Islet precursor cell (in vitro differentiated cells): ENCODE measurements at regions not wholly inside any gene's neighbourhood (a gene's known extent, or its start where the extent isn't known, plus 50 kb on each side); places are given as distances from the start of the nearest gene placed in this dataset.

Source experiments
- DNase-seq: peaks from one replicate; pipeline ENCODE4 v3.0.0-alpha.2; 2018

DNA sequence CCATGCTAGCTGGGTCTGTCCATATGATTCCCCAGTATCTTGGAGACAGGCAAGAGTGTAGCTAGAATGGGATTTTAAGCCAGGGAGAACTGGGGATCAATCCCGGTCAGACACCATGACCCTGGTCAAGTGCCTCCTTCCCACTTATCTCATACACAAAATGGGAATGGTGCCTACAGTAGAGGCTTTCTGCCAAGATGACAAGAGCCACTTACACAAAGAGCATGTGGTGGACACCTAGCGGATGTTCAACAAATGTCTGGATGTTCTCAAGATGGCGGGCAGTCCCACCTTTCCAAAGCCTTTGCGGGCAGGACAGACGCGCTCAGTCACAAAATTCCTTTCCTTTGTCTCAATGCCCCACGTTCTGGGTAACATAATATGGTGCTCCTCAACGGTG, 57.3 kb downstream of the MAF start:
- DNase-seq: no peak

DNA sequence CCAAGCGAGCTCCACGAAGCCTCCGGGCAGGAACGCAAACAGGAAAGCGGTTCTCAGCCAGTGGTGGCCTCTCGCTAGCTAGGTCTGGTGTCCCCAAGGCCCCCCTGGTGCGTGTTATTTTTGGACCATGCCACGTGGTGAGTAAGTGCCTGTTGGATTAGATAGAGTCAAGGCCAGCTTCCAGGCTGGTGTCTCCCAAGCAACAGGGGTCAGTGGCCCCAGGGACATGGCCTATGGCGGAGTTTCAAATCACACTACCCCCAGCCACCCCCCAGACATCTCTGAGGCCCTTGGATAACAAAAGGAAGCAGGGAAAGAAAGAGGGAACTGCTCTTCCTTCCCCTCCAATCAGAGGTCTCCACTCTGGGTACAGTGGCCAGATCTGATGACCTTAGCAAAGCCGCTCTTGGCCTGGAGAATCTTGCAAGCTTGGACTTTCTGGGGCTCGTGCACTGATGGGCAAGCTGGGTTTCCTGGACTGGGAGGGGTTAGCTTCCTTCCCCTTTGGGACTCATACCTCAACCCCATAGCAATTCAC, 58.2 kb downstream of the MAF start:
- no peak for DNase-seq

DNA sequence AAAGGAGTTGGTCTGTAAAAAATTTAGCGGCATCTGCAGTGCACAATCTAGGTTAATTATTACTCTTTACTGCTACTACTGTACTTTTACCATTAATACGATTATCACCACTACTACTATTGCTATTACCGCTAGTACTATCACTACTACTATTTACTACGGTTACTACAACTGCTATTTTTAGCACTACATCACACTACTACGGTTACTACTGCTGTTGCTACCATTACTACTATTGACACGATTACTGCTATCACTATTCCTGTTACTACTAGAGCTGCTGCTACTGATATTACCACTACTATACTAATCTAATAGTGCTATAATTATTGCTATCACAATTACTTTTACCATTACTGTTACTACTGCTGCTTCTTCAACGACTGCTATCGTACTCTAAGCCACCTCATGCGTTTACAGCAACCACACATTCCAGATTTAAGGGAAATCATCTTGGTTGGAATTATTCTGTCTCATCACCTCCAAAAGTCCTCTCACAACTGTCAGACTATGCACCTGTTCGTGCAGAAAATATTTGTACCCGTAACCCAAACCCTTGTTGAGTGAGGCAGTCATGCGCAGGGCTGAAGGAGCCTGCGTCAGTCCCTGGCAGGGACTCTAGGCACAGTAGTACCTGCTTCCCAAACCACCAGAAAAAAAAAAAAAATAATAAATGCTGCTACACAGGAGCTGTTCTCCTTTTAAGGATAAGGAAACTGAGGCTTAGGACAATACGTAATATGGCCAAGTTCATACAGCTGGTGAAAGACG, 59.5 kb downstream of the MAF start:
- no peak for DNase-seq

DNA sequence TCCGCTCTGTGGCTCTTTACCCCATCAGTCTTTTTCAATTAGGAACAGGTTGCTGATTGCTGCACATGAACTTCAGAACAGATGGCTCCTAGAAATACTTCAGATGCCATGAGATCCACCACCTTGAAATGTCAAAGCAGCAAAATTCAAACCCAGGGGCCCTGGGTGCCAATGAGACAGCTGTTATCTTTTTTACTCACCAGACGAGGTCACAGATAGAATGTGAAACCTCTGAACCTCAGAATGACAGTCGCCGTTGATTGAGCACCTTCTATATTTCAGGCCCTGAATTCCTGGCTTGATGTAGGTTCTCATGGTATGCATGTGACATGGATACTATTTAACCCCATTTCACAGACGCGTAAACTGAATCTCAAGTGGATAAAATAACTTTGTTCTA, 63.0 kb downstream of the MAF start:
- DNase-seq: no peak

DNA sequence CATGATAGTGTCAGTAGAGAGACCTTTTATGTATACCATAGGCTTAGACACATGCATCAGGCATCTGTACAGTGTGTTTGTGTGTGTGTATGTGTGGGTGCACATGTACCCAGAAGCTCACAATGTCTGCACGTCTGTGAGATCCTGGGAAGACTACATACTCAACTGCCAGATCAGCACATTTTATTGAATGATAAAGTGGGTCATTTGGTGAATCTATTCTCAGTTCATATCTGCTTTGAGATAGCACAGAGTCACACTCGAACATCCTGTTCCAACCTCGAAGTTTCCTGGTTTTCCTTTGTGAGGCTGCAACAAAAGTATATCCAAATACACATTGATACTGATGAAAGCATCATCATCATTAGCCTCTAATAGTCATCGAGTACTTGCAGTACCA, 63.6 kb downstream of the MAF start:
- DNase-seq: no peak

DNA sequence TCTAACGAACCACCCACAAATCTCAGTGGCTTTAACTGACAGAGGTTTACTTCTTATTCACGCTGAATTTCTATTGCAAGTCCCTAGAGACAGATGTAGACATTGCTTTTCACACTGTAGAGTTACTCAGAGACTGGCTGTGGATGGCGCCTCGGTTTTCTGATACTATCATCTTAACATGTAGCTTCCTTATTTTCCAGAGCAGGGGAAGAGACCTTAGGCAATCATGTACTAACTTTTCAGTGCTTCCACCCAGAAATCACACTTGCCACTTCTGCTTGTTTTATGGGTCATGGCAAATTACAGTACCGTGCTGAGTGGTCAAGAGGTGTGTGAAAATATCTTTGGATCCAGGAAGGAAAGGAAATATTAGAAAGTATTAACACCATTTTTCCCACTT, 65.4 kb downstream of the MAF start:
- DNase-seq: no peak

DNA sequence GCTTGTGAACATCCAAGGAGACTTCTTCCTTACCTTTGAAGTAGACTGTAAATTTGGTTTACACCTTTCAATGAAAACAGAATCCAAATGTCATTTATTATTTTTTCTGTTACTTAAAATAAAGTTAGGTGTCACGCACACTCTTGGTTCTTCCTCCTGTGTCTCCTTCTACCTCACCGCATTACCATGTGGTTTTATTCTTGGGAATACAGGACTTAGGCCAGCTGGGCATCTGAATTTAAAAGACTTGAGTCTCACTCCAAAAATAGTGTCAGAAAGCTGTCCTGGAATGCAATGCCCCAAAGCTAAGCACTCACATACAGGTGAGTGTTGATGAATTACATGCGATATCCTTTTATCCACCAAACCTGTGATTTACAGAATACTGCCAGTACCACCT, 66.4 kb downstream of the MAF start:
- DNase-seq: no peak

DNA sequence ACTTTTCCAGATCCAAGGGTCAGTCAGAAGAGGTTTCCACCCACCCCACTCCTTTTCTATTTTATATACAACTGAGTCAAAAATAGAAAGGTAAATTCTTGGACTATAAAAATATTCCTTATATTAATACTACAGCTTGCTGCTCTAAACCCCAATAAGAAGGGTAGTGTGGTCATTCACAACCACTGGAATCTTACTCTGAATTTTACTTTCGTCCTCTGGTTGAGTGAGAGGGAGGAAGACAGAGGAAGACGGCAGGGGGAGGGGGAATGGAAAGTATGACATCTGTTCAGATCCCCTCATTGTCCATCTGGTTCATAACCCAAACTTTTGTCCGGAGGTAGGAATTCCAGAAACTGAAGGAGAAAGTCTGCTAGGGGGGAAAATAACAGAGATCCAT, 67.2 kb downstream of the MAF start:
- no peak for DNase-seq

DNA sequence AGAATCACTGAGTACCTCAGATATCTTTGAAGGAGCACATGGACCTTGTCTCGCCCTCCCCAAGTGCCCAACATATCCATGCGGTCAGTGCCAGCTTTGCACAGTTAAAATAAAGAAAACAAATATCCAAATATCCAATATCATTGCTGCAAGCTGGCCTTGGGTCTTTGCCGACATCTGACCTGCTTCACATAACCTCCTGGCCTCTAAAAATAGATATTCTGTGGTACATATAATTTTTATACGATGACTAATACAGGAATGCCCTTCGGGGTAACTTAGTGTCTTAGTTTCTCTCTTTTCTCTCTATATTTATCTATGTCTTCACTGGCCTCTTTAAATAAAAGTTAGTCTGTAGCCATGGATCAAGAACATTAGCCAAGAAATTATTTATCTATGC, 67.8 kb downstream of the MAF start:
- DNase-seq: no peak

DNA sequence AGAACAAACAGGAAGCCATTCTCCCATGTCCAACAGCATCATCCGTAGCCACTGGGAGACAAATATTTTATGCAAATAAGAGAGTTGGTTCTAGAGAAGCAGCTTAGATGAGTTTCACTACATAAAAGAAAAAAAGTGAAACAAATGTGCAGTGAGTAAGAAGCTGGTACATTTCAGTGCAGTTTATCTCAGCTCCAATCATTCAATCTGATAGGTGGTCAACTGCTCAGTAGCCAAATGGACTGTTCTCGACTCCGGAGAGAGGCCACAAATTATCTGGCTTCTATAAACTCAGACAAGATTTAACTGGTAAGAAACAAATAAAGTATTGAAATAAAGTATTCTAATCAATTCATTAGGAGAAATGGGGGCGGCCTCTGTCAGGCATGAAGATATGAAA, 68.3 kb downstream of the MAF start:
- DNase-seq: no peak

DNA sequence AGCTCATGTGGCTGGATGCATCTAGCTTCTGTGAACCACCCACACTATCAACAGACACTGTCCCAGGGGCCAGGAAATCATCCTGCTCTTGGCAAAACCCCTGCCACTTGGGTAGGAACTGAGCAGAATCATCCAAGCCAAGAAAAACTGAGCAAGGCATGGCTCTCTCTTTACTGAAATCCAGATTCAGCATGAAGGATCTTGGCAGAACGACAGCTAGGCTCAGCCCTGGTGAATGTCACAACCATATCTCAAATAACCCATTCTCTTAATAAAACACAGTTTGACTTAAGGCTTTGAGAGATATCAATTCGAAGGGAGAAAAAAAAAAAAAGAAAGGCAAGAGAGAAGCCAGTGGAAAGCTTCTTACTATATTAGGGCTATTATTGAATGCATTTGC, 72.2 kb downstream of the MAF start:
- DNase-seq: no peak

DNA sequence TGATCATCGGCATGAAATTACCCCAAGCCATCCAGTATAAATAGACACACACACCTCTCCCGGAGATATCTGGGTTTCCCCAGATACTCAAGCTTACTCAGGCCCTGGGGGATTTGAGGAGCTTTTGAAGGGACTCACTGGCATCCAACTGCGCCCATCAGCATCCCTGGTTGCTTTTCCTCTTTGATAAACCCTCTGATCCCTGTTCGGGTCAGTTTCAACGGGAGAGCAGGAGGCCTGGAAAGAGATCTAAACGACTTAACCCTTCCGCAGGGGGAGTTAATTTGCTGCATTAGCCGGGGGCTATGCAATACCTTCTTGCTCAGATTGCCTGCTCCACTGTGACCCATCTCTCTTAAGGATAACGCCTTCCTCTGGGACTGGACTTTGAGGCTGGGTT, 76.6 kb downstream of the MAF start:
- DNase-seq: no peak

DNA sequence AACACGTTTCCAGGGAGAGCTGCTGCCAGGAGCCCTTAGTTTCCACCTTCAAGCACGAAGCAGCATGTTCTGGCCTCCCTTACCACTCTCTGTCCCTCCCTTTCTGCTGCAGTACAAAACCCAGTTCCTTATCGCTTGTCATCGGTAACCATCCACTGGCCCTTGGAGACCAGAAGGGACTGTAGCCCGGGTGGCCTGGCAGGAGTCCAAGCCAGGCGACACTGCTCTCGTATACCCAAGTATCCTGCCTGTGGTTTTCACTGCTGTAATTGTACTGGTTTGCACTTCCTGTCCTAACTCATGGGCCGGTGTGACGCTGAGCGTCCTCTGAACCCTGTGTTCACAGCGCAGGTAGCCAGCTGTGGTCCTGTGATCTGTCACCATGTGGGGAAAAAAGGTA, 81.1 kb downstream of the MAF start:
- DNase-seq: no peak

DNA sequence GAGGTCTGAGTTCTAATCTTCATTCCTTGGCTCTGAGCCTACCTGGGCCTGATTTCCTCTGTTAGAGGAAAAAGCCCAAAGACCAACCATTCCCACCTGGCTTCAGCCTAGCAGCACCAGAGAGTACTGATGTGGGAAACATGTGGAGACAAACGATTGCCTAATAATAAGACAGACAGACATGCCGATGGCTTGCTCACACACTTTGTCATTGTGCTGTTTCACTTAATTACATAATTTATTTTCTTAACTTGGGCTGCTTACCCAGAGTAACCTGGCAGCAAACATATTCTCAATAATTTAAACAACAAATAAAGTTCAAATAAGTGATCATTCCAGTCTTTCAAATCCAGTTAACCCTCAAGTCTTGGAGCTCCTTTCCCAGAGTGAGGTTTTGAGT, 83.4 kb downstream of the MAF start:
- no peak for DNase-seq

DNA sequence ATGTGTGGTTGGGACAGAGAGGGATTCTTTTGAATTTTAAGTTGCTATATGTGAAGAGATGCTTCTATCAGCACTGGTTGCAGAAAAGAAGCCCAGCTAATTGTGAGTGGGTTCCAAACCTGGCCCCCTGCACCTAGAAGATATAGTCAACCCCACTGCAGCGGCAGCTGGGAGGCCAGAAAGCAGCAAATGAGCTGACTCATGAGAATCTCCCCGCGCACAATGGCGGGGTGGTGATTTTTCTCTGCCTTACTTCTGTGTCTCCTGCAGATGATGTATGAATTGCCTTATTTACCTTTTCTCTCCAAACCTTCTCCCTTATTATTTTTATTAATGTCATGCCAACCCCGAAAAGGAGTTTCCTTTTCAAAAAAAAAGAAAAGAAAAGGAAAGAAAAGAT, 89.7 kb downstream of the MAF start:
- no peak for DNase-seq

DNA sequence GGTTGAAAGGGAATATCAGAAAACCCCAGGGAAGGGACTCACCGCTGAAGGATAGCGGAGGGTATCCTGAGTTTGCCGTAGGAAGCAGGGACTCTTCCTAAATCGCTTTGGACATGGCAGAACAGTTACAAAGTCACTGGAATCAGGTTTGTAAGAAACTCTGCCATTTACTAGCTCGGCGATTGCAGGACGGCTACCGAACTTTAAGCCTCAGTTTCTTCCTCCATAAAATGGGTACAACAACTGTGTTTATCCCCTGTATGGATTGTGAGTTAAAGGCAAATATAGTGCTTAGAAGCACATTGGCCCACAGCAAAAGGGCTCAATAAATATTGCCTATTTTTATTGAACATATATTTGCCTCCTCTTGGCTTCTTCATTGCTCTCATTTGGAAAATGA, 90.6 kb downstream of the MAF start:
- DNase-seq: no peak

DNA sequence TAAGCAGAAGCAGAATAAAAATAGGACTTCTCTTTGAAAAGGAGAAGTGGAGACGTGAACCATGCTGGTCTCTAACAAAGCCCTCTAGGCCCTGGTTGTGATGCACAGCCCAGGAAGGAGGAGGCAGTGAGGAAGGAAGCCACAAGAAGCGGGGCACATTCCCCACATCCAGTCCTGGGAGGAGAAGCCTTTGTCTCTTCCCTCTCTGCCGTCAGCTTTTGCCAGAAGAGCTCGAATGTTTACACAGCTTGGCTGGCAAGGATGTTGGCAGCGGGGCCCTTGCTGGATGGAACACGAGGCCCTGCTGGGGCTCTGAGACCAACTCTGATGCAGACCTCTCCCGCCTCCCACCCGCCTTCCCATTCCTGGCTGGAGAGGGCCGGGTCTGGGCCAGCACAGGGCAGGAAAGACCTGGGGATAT, 91.3 kb downstream of the MAF start:
- no peak for DNase-seq

DNA sequence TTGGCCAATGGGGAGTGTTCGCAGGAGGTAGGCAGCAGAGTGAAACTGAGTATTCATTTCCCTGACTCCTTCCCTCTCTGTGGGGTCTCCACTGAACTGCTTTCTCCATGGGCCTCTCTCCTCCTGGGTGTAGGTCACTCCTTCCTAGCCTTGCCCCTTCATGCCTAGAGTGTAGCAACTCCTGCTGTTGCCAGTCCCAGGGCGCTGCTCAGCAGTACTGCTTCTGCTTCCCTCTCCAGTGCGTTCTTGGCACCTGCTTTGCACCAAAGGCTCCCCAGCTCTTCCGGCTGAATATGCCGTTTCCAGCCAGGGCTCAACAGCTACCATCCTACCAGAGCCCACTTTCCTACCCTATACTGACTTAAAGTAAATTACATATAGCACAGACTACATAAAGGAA, 92.2 kb downstream of the MAF start:
- no peak for DNase-seq

DNA sequence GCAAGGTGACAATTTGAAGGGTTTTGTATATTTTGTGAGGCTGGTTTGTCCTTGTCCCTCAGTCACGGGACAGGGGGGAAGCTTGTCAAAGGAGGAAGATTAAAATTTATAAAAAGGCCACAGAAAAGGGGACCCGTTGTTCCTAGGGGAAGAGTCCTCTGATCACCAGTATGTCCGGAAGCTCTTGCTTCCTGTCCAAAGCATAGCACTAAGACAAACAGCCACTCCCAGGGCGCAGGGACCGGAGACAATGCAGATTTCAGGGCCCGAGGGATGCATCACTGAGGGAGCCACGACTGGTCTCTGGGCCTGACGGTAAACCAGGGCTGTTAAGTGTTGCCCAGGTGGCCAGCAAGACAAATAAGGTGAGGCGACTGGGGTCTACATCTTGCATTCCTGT, 95.2 kb downstream of the MAF start:
- peak; percentile 56 for DNase-seq

DNA sequence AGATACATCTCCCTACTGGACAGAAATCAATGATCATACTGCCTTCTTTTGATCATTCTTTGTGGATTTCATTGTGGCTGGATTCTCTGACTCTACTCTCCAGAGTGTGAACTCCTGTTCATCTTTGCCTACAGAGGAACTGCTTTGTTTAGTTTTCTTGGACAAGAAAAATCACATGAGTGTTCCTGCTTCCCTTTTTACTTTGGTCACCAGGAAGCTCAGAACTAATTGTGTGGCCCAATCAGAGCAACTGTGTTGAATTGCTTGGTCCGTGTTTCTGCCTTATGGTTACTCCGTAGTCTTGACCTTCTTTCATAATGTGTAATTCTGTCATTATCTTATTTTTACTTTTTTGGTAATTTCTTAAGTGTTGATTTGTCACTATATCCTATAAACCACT, 97.0 kb downstream of the MAF start:
- DNase-seq: no peak

DNA sequence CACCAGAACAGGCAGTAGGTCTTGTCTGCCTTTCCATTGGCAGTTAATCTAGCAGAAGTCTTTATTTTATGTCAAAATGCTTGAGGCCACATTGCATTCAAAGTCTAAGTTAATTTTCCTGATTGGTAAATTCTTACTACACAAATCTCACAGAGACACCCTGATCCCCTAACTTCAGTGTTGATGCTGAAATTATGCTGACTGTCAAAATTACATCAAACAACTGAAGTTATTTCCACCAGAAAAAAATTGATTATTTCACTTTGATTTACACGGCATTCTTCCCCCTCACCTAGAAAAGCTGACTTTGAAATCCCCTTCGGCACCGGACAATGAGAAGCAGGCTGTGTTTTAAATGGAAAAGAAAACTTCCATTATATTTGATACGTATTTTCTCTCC, 99.1 kb downstream of the MAF start:
- DNase-seq: no peak

DNA sequence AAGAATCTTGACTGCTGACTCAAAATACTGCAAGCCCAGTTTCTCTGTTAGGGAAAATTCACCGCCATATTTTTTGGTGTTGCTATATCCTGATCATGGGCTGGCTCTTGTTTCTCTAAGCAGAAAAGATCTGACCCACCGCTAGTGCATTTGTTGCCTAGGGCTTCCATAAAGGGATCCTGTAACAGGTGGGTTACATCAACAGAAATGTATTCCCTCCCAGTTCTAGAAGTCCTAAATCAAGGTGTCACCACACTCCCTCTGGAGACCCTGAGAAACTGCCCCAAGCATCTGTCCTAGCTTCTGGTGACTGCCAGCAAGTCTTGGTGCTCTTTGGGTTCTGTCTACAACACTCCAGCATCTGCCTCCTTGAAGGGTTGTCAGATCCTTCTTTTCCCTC, 99.7 kb downstream of the MAF start:
- no peak for DNase-seq

DNA sequence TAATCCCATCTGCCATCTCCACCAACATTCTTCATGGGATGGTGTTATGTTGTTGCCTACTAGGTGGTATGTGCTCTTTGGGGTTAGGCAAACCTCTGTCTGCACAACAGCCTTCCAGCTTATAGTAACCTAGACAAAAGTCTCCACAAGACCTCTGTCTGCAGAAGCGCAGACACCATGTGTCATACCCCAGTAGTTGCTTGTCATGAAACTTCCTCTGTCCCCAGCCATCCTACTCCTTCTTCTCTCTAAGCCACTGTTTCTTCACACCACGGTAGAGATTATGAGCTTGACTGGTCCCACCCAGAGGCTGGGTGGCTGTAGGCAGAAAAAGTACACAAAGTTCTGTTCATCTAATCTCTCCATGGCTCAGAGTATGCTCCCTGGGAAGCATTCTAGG, 100.3 kb downstream of the MAF start:
- no peak for DNase-seq

DNA sequence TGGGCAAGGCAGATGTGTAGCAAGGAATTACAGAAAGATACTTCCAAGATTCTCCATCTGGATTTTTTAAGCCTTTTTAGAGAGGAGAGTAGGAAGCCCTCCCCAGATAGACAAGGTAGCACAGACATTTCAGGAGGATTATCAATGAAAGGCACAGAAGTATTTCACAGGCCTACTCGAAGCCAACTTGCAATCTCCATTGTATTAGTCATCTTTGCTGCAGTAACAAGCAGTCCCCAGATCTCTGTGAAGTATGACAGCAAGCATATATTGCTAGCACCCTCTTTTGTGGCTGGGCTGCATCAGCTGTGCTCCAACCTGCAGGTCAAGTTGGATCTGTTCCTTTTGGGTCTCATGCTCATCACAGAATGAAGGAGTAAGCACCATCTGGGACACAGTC, 101.6 kb downstream of the MAF start:
- DNase-seq: no peak

DNA sequence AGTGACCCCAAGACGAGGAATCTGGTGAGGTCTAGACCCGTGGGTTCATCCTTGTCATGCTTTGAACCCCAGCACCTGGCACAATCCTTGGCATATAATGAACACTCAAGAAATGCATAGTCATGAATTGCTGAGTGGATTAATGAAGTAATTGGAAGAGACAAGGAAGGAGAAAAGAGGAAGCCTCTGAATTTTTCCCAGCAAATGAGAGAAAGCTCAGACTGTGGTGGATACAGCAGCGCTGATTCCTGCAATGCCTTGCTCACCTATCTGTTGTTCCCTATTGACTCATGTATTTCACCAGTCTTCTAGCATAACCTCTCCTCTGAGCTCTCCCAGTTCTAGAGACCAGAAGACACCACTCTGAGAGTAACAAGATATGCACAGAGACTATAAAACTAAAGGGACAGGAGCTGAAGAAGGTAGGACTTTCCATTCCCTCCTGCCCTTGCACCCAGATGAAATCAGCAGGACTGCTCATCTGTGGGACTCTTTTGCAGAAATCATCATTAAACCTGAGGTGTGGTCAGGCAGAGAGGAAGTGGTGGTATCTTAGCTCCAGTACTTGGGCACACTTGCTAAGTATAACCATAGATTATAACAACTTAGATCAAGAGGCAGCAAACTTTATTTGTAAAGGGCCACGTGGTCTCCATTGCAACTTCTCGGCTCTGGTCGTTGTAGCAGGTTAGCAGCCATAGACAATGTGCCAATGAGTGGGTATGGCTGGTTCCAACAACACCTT, 102.8 kb downstream of the MAF start:
- no peak for DNase-seq
